ENCODE measurements at regions not wholly inside any gene's neighbourhood (a gene's known extent, or its start where the extent isn't known, plus 50 kb on each side); places are given as distances from the start of the nearest gene placed in this dataset.
"Not testable (repeated sequence)": the region's sequence is repeated elsewhere in the genome, so short reads cannot be mapped to it uniquely, and the experiment has no call there.

- no peak for DNase-seq
Measured at GRCh38 chr7:152905949-152906348, 146.4 kb downstream of the ACTR3B start.

DNA sequence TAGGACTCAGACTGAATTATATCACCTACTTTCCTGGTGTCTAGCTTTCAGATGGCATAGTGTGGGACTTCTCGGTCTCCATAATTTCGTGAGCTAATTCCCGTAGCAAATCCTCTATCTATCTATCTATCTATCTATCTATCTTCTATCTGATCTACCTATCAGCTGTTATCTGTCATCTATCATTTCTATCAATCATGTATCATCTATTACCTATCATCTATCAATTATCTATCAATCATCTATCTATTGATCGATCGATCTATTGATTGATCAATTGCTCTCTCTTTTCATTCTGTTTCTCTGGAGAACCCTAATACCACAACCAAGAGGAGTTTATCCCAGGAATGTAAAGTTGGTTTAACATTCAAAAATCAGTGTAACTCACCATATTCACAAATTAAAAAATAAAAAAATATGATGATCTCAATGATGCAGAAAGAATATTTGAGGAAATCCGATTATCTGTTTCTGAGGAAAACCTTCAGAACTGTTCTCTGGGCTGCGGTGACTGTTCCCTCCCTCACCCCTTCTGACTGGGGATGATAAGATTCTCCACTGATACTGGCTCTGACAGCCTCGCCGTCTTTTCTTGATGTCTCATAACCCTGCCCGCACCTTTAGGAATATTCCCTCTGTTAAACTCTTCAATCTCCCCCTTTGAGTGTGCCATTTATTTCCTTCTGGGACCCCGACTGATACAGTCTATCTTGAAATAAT is 147.7 kb downstream of the ACTR3B start:
- DNase-seq, result no peak

DNA sequence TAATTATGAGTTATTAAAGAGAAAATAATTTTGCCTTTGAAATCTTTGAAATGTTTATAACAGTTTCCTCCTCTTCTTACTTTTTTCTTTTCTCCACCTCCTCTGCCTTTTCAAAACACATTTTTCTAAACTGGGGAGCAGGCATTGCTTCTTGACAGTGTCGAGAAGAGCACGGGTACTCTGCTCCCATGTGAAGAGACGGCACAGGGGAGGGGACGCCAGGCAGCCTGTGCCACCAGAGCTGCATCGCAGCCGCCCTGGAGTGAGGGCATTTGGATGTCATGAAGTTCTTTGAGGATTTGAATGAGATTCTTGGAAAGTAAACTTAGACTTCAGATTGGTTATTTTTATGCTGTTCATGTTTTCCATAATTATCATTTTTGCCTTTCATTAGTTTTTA is 149.7 kb downstream of the ACTR3B start:
- DNase-seq, result no peak

GRCh38 chr7:152909683-152910544 is 150.4 kb downstream of the ACTR3B start:
- DNase-seq, result no peak

DNA sequence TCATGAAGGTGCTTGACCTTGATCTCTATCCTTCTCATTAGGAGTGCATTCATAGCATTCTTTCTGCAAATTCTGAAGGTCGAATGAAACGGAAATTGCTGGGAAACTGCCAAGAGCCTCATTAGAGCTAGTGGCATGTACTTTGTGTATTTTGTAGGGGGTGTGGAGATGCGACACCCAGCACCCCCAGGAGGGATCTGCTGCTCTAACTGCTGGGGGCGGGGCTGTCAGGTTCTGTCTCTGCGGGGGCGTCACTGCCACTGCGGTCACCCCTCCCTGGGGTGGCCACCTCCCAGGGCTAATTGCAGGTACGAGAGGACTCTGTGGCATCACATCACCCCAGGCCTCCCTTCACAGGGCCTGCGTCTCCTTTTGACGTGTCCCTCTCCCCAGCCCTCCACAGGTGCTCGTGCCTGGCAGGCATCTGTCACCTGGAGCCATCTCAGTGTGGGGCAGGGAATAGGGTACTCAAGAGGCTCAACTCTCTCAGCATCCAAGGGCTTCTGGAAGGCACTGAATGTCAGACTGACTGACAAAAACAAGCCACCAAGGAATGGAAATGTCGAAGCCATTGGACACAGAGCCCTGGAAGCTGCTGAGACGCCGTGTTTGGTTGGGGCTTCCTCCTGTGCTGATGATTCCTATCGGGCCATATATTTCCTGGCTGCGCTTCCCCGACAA is 151.1 kb downstream of the ACTR3B start:
- no peak for DNase-seq

DNA sequence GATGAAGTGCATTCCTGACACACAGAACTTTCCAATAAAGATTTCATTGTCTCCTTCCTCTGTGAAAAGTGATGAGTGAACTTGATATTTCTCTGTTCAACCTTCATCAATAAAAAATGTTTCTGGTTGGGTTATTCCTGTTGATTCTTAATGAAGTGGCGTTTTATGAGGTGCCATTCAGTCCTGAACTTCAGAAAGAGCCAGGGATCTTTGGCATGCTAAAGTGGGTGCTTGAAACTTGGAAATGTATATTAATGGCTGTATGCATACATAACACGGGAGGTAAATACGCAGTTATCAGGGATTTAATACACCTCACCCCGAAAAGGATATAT is 151.6 kb downstream of the ACTR3B start:
- no peak for DNase-seq

DNA sequence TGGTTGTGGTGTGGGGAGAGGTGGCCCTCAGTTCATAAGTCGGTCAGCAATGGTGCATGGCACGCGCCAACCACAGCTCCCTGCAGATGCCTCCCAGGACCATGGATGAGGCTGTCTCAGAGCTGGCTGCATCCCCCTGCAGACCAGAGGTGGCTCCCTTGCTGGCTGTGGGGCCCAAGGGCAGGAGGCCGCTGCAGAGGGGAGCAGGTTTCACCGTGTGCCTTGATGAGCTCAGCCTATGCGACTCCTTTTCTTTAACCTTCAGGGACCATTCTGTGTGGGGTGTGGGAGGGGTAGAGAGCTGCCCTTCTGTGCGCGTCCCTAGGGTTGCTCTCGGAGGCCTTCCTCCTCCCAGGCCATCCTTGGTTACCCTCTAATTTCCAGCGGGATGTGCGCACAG is 152.4 kb downstream of the ACTR3B start:
- no peak for DNase-seq

- DNase-seq, result no peak
Measured at GRCh38 chr7:152912511-152912910, 153.0 kb downstream of the ACTR3B start.

- no peak for DNase-seq
Measured at GRCh38 chr7:152913492-152913891, 153.9 kb downstream of the ACTR3B start.

DNA sequence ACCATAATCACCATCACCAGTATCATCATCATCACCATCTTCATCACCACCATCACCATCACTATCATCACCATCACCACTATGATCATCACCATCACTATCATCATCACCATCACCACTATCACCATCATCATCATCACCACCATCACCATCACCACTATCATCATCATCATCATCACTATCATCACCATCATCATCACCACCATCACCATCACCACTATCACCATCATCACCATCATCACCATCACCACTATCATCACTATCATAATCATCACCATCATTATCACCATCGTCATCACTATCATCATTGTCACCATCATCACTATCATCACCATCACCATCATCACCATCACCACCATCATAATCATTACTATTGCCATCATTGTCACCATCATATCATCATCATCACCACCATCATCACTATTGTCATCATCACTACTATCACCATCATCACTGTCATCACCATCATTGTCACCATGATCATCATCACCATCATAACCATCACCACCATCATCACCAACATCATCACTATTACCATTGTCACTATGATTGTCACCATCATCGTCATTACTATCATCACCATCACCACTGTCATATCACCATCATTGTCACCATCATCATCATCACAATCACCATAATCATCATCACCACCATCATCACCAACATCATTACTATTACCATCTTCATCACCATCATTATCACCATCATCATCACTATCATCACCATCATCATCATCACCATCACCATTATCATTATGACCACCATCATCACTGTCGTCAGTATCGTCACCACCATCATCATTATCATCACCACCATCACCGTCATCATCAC is 154.7 kb downstream of the ACTR3B start:
- DNase-seq, result no peak

DNA sequence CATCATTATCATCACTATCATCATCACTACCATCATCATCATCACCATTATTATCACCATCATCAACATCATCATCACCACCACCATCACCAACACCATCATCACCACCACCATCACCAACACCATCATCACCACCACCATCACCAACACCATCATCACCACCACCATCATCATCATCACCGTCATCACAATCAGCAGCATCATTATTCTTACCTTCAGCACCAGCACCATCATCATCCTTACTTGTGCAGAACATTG is 155.2 kb downstream of the ACTR3B start:
- not testable (repeated sequence) for DNase-seq

DNA sequence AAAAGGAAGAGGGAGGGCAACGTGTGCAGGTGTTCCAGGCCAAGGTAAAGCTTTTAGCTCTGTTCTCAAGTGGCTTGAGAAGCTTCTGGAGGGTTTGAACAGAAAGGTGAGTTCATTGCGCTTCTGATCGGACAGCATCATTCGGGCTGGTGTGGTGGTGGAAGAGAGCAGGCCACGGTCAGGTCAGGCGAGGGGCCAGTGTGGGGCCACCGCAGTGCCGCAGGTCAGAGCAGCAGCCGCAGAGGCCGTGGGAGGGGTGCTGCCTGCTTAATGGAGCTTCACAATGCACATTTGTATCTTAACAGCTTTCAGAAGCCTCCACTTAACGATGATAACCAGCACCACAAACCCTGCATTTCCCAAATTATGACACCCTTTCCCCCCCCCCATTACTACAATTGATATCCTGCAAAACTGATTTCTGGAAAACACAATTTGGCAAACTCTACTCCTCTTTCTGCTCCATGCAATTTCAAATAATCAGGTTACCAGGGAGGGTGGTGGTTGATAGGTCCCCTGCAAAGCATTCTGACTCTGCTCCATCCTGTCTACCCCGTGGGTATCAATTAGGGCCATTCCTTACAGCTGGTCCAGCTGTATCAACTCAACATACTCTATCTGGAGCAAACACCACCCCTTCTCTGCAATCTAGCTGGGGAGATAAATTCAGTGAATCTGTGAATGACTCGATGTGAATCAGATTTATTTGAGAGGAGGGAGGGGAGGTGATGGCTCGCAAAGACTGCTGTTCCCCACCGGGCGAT is 162.9 kb downstream of the ACTR3B start:
- DNase-seq, result no peak

DNA sequence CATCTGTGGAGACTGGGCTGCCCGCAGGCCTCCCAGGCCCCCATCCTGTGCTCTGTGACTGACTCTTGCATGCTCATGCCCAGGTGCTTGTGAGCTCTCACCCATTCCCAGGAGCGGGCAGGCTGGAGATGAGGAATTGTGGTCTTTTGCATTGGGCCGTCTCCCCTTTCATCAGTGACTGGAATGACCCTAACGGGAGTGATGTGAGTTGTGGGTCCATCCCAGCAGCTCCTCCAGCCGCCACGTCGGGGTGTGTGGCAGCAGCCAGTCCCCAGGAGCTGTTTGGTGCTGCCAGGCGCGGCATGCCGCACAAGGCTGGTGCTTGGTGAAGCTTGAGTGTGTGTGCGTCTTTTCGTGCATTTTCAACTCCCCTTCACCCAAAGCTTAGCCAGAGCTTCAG is 164.2 kb downstream of the ACTR3B start:
- DNase-seq, result no peak

DNA sequence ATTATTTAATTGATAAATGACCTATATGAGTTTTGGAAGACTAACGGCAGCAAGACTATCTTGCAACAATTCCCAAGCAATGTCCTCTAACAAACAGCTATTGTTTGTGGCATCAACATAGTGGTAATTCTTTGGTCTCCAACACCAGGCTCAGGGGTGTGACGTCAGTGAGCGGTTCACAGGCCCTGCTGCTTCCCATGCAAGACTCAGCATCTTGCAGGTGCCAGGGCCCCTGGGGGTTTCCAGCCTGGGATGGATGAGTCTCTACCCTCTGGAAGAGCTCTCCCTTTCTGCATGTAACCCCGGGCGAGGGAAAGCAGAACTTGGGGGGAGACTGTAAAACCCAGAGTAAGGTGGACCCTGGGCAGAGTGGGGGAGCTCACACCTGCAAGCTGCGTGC is 164.7 kb downstream of the ACTR3B start:
- DNase-seq, result no peak

- no peak for DNase-seq
Measured at GRCh38 chr7:152924826-152925411, 165.4 kb downstream of the ACTR3B start.

DNA sequence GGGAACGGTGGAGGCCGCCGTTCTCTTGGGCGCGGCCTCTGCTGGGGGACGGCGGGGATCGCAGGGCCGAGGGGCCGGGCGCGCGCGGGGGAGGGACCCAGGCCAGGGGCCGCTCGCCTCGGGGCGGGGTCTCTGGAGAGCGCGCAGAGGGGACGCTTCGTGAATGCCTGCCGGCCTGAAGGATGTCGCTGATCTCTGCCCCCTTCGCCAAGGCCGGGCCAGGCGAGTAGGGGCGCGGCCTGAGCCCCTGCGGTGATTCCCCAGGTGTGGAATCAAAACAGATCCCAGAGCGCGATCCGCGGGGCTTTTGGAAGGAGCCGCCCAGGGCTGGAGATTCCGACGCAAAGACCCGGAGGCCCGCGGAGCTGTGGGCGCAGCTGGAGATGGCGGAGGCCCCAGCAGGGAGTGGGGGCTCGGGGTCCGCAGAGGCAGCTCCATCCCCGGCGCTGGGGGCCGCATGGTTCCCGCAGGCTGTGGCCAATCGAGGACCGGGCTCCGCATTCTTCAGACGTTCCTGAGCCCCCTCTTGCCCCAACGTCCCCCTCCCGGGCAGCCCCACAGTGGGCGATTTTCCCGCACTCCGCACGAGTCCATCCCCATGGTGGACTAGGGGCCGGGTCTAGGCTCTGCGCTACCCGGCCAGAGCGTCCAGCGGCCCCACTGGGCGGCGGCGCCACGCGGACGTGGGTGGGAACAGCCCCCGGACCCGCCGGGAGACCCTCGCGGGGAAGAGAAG is 166.0 kb downstream of the ACTR3B start:
- no peak for DNase-seq

DNA sequence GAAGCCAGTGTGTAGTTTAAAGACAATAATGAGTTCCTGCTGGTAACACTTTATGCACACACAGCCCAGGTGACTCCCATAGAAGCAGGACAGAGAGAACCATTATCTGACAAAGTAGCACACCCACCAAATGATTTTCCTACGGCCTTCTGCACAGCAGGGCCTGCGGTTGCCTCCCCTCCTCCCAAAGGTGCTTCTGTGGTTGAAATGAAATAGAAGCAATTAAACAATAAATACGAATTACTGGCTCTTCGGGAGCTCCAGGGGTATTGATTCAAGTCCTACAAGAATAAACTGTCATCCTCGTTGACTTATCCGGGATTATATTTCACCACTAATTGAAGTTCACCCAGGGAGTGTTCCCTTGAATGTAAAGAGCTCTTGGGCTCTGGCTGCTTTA is 172.1 kb downstream of the ACTR3B start:
- DNase-seq, result no peak

DNA sequence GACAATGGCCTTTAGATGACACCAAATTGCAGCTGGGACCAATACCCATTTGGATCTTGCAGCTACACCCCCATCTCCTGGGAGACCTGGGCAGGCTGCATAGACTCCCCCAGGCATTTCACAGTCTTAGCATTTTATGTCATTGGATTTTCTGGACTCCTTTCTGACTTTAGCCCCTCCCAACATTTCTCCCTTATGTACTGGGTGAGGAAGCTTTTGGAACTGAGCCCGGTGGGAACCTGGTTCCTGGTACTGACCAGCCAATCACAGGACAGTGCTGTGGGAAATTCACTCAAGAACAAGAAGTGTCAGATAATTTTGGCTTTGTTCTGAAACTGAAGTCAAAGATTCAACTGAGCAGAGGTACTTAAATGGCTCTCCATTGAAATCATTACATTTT is 177.7 kb downstream of the ACTR3B start:
- DNase-seq, result no peak

DNA sequence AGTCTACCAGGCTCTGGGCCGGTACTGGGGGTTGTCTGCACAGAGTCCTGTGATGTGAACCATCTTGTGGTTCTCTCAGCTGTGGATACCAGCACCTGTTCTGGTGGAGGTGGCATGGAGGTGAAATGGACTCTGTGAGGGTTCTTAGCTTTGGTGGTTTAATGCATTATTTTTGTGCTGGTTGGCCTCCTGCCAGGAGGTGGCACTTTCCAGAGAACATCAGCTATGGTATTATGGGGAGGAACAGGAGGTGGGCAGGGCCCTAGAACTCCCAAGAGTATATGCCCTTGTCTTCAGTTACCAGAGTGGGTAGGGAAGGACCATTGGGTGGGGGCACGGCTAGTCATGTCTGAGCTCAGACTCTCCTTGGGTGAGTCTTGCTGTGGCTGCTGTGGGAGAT is 187.1 kb downstream of the ACTR3B start:
- not testable (repeated sequence) for DNase-seq

GRCh38 chr7:152947686-152948085 is 188.1 kb downstream of the ACTR3B start:
- DNase-seq, result no peak

DNA sequence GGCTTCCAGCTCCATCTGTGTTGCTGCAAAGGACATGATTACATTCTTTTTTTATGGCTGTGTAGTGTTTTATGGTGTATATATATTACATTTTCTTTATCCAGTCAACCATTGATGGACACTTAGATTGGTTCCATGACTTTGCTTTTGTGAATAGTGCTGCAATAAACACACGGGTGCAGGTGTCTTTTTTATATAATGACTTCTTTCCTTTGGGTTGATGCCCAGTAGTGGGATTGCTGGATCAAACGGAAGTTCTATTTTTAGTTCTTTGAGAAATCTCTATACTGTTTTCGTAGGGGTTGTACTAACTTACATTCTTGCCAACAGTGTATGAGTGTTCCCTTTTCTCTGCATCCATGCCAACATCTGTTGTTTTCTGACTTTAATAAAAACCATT is 189.7 kb downstream of the ACTR3B start:
- DNase-seq, result no peak

Data from activated CD4-positive, alpha-beta T cell treated with anti-CD3 and anti-CD28 coated beads, Interleukin-10, Interleukin-2, amounts not matched to agents 100 ng/mL and 50 ng/mL, durations not matched to agents 16 hours and 8 hours (primary cell).